ENCODE measurements at regions not wholly inside any gene's neighbourhood (a gene's known extent, or its start where the extent isn't known, plus 50 kb on each side); places are given as distances from the start of the nearest gene placed in this dataset.
A peak's percentile ranks its signal among the peaks of the same experiment; 100 is the strongest.

DNA sequence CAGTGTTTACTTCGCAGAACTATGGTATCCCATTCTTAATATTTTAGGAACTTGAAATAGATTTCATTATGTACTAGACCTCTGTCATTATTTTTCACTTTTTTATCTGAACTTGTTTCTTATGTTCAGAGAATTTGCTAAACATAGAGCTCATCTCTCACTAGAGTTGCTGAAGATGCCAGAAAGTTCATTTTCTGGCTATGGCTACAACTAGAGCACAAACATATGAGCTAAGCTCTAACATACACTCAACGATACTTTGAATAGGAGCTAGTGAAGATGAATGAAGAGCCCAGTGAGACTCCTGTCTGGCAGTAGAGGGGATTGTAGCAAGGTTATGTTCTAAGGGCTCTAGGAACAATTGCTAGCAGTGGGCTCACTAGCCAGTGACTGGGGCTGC, 582.2 kb downstream of the KIF4B start:
- TF ChIP-seq, protein P1, sequence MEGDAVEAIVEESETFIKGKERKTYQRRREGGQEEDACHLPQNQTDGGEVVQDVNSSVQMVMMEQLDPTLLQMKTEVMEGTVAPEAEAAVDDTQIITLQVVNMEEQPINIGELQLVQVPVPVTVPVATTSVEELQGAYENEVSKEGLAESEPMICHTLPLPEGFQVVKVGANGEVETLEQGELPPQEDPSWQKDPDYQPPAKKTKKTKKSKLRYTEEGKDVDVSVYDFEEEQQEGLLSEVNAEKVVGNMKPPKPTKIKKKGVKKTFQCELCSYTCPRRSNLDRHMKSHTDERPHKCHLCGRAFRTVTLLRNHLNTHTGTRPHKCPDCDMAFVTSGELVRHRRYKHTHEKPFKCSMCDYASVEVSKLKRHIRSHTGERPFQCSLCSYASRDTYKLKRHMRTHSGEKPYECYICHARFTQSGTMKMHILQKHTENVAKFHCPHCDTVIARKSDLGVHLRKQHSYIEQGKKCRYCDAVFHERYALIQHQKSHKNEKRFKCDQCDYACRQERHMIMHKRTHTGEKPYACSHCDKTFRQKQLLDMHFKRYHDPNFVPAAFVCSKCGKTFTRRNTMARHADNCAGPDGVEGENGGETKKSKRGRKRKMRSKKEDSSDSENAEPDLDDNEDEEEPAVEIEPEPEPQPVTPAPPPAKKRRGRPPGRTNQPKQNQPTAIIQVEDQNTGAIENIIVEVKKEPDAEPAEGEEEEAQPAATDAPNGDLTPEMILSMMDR (IDR thresholded peaks at IDR 0.05; ENCODE audit: borderline replicate concordance, insufficient read depth, low read depth, low read length), result no peak
- no peak overlapping the region for H3K4me3 ChIP-seq (ENCODE audit: low read depth, low read length)

DNA sequence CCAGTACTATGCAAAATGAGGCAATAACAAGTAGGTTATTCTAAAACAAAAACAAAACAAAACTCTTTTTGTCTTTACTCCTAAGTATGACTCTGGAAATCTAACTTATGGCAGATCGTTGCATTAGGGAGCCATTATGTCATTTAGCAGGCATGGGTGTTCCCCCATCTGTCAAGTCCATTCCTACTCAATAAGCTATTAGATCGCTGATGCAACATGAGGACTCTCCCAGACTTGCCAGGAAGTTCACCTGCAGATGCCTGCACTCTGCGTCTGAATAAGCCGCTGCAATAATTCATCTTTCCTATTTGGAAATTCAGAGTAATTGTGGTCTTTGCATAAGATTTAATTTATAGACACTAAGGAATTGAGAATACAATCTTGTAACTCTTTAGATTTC, 585.0 kb downstream of the KIF4B start:
- no peak overlapping the region for H3K4me3 ChIP-seq (ENCODE audit: low read depth, low read length)

DNA sequence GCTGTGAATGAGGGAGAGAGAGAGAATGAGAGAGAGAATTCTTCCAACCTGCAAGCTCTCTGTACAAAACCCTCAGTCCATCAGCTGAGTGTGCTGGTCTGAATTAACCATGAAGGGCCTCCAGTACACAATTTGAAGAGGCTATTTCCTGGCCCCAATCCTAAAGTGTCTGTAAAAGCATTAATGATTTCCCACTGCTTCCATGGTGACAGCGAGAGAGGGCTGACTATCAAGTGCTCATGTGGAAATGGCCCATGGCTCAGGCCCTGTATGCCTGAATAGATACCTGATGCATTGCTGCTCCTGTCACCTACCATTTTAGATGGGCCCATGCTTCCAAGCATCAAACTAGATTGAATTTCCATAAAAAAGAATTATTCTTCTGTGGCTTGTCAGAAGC, 592.4 kb downstream of the KIF4B start:
- no peak overlapping the region for H3K4me3 ChIP-seq (ENCODE audit: low read depth, low read length)
- TF ChIP-seq, protein P1 (IDR thresholded peaks at IDR 0.05; ENCODE audit: borderline replicate concordance, insufficient read depth, low read depth, low read length), result no peak

More for the DNA sequence above, 585.0 kb downstream of the KIF4B start:
- TF ChIP-seq, protein P1 (IDR thresholded peaks at IDR 0.05; ENCODE audit: borderline replicate concordance, insufficient read depth, low read depth, low read length), result no peak

DNA sequence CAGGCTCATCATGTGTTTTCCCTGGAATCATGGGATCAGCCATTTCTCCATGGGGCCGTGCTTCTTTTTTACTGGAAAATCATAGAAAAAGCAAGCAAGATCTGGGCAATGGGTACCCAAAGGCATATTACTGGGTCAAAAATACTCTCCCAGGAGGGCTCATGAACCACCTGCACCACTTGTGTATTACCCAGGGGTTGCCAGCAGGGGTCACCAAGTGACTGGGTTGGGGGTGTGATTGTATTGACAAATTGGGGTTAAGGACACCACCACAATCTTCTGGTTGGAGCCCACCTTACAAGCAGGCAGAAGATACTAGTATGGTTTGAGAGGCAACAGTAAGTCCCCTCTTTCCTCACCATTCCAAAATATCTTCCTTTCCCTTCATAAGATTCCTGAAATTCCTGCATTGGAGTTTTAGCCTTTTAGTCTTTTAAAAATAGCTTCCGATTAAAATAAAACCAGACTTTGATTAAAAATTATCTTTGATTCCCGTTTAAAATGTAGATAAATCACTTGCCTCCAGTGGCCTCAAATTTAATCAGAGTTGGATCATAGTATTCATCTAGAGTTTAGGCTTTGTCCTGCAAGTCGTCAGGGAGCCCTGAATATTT, 603.3 kb downstream of the KIF4B start:
- H3K4me3 ChIP-seq (ENCODE audit: low read depth, low read length), result no peak overlapping the region
- TF ChIP-seq, protein P1 (IDR thresholded peaks at IDR 0.05; ENCODE audit: borderline replicate concordance, insufficient read depth, low read depth, low read length), result peak; percentile 77

GRCh38 chr5:155619688-155620087, 606.1 kb downstream of the KIF4B start:
- TF ChIP-seq, protein P1 (IDR thresholded peaks at IDR 0.05; ENCODE audit: borderline replicate concordance, insufficient read depth, low read depth, low read length), result no peak
- H3K4me3 ChIP-seq (ENCODE audit: low read depth, low read length), result no peak overlapping the region

- TF ChIP-seq, protein P1 (IDR thresholded peaks at IDR 0.05; ENCODE audit: borderline replicate concordance, insufficient read depth, low read depth, low read length), result no peak
- no peak overlapping the region for H3K4me3 ChIP-seq (ENCODE audit: low read depth, low read length)
Observed at GRCh38 chr5:155620821-155621410, 607.4 kb downstream of the KIF4B start.

GRCh38 chr5:155624597-155625241, 611.2 kb downstream of the KIF4B start:
- TF ChIP-seq, protein P1 (IDR thresholded peaks at IDR 0.05; ENCODE audit: borderline replicate concordance, insufficient read depth, low read depth, low read length), result no peak
- no peak overlapping the region for H3K4me3 ChIP-seq (ENCODE audit: low read depth, low read length)

Data from GM12875 (cell line).